ENCODE measurements at regions not wholly inside any gene's neighbourhood (a gene's known extent, or its start where the extent isn't known, plus 50 kb on each side); places are given as distances from the start of the nearest gene placed in this dataset.

DNA sequence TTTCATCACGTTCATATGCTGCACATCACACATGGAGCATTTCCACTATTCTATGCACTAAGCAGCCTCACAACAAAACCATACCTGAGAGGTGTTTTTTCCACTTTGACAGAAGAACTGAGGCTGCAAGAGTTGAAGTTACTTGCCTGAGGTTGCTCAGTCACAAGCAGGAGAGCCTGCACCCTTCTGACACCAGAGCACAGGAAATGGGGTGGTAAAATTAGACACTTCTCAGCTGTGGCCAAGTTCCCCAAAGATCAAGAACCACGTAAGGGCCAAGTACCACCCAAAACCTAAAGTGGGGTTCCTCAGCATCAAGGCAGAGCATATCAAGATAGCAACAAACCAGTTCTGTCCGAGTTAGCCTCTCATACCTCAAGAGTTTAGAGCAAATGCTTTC lies 185.8 kb downstream of the CAPZA3 start:
- TF ChIP-seq ZNF70 (CRISPR knock-in tag; IDR thresholded peaks at IDR 0.05) (no peak), ZC3H10 (CRISPR knock-in tag; IDR thresholded peaks at IDR 0.05) (no peak), BACH2 (CRISPR knock-in tag; IDR thresholded peaks at IDR 0.05; ENCODE audit: borderline replicate concordance) (no peak), GLIS3 (CRISPR knock-in tag; IDR thresholded peaks at IDR 0.05) (no peak), CSDC2 (CRISPR knock-in tag; IDR thresholded peaks at IDR 0.05) (no peak), ZNF565 (CRISPR knock-in tag; conservative IDR thresholded peaks at IDR 0.05; ENCODE audit: low read depth) (no peak)
- TF ChIP-seq, protein P1, sequence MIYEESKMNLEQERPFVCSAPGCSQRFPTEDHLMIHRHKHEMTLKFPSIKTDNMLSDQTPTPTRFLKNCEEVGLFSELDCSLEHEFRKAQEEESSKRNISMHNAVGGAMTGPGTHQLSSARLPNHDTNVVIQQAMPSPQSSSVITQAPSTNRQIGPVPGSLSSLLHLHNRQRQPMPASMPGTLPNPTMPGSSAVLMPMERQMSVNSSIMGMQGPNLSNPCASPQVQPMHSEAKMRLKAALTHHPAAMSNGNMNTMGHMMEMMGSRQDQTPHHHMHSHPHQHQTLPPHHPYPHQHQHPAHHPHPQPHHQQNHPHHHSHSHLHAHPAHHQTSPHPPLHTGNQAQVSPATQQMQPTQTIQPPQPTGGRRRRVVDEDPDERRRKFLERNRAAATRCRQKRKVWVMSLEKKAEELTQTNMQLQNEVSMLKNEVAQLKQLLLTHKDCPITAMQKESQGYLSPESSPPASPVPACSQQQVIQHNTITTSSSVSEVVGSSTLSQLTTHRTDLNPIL (CRISPR knock-in tag; IDR thresholded peaks at IDR 0.05; ENCODE audit: low read depth) = no peak
- no peak for ATAC-seq

DNA sequence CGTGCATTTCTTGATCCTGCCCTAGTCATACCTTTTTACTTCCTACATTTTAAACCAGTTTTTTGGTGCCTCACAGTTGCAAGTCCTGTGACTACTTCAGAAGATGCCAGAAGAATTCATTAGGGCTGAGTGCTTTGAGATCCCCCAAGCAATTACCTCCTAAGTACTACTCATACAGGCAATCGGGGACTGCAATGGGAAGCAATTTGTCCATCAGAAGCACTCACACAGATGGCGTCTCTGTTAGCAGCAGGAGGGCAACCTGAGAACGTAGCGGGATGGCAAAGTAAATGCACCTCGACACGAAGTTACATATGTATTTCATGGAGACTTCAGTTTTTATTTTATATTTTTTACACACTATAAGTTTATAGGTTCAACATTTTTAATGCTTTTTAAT lies 188.3 kb downstream of the CAPZA3 start:
- TF ChIP-seq SNAI2 (CRISPR knock-in tag; IDR thresholded peaks at IDR 0.05) = no peak
- ATAC-seq = no peak

- ATAC-seq = no peak
- TF ChIP-seq TOX (CRISPR knock-in tag; IDR thresholded peaks at IDR 0.05; ENCODE audit: borderline replicate concordance) (no peak), CSRNP3 (CRISPR knock-in tag; IDR thresholded peaks at IDR 0.05) (no peak), SNAI2 (CRISPR knock-in tag; IDR thresholded peaks at IDR 0.05) (no peak), ISL1 (CRISPR knock-in tag; IDR thresholded peaks at IDR 0.05) (no peak), ARNTL (CRISPR knock-in tag; IDR thresholded peaks at IDR 0.05; ENCODE audit: borderline replicate concordance, low read depth) (no peak), ESRRG (CRISPR knock-in tag; IDR thresholded peaks at IDR 0.05) (no peak), BACH2 (CRISPR knock-in tag; IDR thresholded peaks at IDR 0.05; ENCODE audit: borderline replicate concordance) (no peak), PPARA (CRISPR knock-in tag; IDR thresholded peaks at IDR 0.05; ENCODE audit: borderline replicate concordance) (no peak), ZNF8 (CRISPR knock-in tag; IDR thresholded peaks at IDR 0.05) (no peak), ZFP3 (CRISPR knock-in tag; IDR thresholded peaks at IDR 0.05) (no peak)
- TF ChIP-seq, protein P1 (CRISPR knock-in tag; IDR thresholded peaks at IDR 0.05; ENCODE audit: low read depth) = no peak
- TF ChIP-seq, protein P2, sequence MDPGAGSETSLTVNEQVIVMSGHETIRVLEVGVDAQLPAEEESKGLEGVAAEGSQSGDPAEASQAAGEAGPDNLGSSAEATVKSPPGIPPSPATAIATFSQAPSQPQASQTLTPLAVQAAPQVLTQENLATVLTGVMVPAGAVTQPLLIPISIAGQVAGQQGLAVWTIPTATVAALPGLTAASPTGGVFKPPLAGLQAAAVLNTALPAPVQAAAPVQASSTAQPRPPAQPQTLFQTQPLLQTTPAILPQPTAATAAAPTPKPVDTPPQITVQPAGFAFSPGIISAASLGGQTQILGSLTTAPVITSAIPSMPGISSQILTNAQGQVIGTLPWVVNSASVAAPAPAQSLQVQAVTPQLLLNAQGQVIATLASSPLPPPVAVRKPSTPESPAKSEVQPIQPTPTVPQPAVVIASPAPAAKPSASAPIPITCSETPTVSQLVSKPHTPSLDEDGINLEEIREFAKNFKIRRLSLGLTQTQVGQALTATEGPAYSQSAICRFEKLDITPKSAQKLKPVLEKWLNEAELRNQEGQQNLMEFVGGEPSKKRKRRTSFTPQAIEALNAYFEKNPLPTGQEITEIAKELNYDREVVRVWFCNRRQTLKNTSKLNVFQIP (CRISPR knock-in tag; IDR thresholded peaks at IDR 0.05; ENCODE audit: borderline replicate concordance, low read depth) = no peak
These were observed 194.3 kb downstream of the CAPZA3 start for GRCh38 chr12:18932211-18932610.

GRCh38 chr12:18932715-18933114 lies 194.8 kb downstream of the CAPZA3 start:
- no peak for ATAC-seq
- TF ChIP-seq ARNTL (CRISPR knock-in tag; IDR thresholded peaks at IDR 0.05; ENCODE audit: borderline replicate concordance, low read depth) (no peak), ZC3H10 (CRISPR knock-in tag; IDR thresholded peaks at IDR 0.05) (no peak), SNAI2 (CRISPR knock-in tag; IDR thresholded peaks at IDR 0.05) (no peak), ISL1 (CRISPR knock-in tag; IDR thresholded peaks at IDR 0.05) (no peak), ZNF565 (CRISPR knock-in tag; conservative IDR thresholded peaks at IDR 0.05; ENCODE audit: low read depth) (no peak), TSHZ2 (CRISPR knock-in tag; IDR thresholded peaks at IDR 0.05) (no peak), TOX (CRISPR knock-in tag; IDR thresholded peaks at IDR 0.05; ENCODE audit: borderline replicate concordance) (no peak), PPARA (CRISPR knock-in tag; IDR thresholded peaks at IDR 0.05; ENCODE audit: borderline replicate concordance) (no peak), BACH2 (CRISPR knock-in tag; IDR thresholded peaks at IDR 0.05; ENCODE audit: borderline replicate concordance) (no peak), RARB (CRISPR knock-in tag; IDR thresholded peaks at IDR 0.05) (no peak), ESRRG (CRISPR knock-in tag; IDR thresholded peaks at IDR 0.05) (no peak), CSRNP3 (CRISPR knock-in tag; IDR thresholded peaks at IDR 0.05) (no peak), OSR1 (CRISPR knock-in tag; IDR thresholded peaks at IDR 0.05) (no peak)
- TF ChIP-seq, protein P3, sequence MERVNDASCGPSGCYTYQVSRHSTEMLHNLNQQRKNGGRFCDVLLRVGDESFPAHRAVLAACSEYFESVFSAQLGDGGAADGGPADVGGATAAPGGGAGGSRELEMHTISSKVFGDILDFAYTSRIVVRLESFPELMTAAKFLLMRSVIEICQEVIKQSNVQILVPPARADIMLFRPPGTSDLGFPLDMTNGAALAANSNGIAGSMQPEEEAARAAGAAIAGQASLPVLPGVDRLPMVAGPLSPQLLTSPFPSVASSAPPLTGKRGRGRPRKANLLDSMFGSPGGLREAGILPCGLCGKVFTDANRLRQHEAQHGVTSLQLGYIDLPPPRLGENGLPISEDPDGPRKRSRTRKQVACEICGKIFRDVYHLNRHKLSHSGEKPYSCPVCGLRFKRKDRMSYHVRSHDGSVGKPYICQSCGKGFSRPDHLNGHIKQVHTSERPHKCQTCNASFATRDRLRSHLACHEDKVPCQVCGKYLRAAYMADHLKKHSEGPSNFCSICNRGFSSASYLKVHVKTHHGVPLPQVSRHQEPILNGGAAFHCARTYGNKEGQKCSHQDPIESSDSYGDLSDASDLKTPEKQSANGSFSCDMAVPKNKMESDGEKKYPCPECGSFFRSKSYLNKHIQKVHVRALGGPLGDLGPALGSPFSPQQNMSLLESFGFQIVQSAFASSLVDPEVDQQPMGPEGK (CRISPR knock-in tag; IDR thresholded peaks at IDR 0.05; ENCODE audit: borderline replicate concordance) = no peak
- TF ChIP-seq, protein P2 (CRISPR knock-in tag; IDR thresholded peaks at IDR 0.05; ENCODE audit: borderline replicate concordance, low read depth) = no peak
